ENCODE measurements at regions not wholly inside any gene's neighbourhood (a gene's known extent, or its start where the extent isn't known, plus 50 kb on each side); places are given as distances from the start of the nearest gene placed in this dataset.

DNA sequence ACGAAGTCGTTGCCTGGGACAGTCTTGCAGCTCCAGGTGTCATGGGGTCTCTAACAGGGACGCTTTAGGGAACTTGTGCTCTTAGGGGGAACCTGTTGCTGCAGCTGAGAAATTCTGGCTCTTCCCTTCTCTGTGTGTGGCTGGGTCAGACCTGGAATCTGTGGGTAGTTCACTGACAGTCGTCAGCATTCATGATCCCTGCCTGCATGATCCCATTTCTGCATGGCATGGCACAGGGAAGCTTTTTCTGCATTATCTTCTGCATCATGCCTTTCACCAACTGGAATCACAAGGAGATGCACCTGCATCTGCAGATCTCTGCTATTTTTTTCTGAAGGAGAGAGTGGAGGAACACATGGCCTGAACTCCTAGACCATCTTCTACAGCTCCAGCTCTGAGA is 85.6 kb downstream of the SOX9 start:
- TF ChIP-seq CTCF (IDR thresholded peaks at IDR 0.05; ENCODE audit: insufficient read depth, low read length, poor library complexity, severe bottlenecking), result no peak
- no peak for TF ChIP-seq EZH2phosphoT487 (conservative IDR thresholded peaks at IDR 0.05; ENCODE audit: low read length)
